Small intestine (tissue), 7 donors: ENCODE measurements at regions not wholly inside any gene's neighbourhood (a gene's known extent, or its start where the extent isn't known, plus 50 kb on each side); places are given as distances from the start of the nearest gene placed in this dataset.
"Not testable (repeated sequence)": the region's sequence is repeated elsewhere in the genome, so short reads cannot be mapped to it uniquely, and the experiment has no call there.

Experiments
- DNase-seq, 2 donors: peaks; one replicate each; pipeline versions ENCODE4 v3.0.0 to v3.0.0-alpha.2; 2013
- FAIRE-seq: peaks from 2 replicates; lab custom pipeline; 2012; peaks lifted over from hg19 to GRCh38; lab: Jason Lieb, UNC
- H3K27ac ChIP-seq, 3 donors: one replicate each; pipeline ENCODE4 v1.5.1; 2013; ENCODE audit warnings: low read length in 2 of 3, mild to moderate bottlenecking in 2 of 3, control low read depth in 1 of 3, inconsistent platforms in 1 of 3, low read depth in 1 of 3, moderate library complexity in 1 of 3
- H3K27me3 ChIP-seq, 3 donors: one replicate each; pipeline ENCODE4 v1.6.1; 2013; ENCODE audit warnings: low read length in 3 of 3, inconsistent platforms in 1 of 3; ENCODE audit not compliant: control insufficient read depth in 3 of 3, insufficient read depth in 3 of 3
- H3K36me3 ChIP-seq, 3 donors: one replicate each; pipeline ENCODE4 v1.6.1; 2013; ENCODE audit warnings: low read length in 3 of 3, inconsistent platforms in 1 of 3, low read depth in 1 of 3, mild to moderate bottlenecking in 1 of 3, moderate library complexity in 1 of 3; ENCODE audit not compliant: control insufficient read depth in 3 of 3, insufficient read depth in 2 of 3
- H3K4me1 ChIP-seq, 3 donors: one replicate each; pipeline ENCODE4 v1.6.1; 2013; ENCODE audit warnings: low read length in 2 of 3, inconsistent platforms in 1 of 3, low read depth in 1 of 3, mild to moderate bottlenecking in 1 of 3, moderate library complexity in 1 of 3; ENCODE audit not compliant: control insufficient read depth in 3 of 3, insufficient read depth in 2 of 3
- H3K4me3 ChIP-seq, 3 donors: one replicate each; pipeline ENCODE4 v1.5.1; 2013; ENCODE audit warnings: low read length in 3 of 3, control low read depth in 1 of 3, inconsistent platforms in 1 of 3, low read depth in 1 of 3, mild to moderate bottlenecking in 1 of 3, moderate library complexity in 1 of 3
- H3K9me3 ChIP-seq, 2 donors: one replicate each; pipeline ENCODE4 v1.6.1; 2013; ENCODE audit warnings: low read depth in 1 of 2, low read length in 1 of 2; ENCODE audit not compliant: control insufficient read depth in 2 of 2, insufficient read depth in 1 of 2
- WGBS, 3 donors: extraction: QIAGEN DNeasy Blood & Tissue Kit; methylation state at CpG; one replicate each; pipeline ENCODE4 v1.1.7; 2013; 5-methylcytosine and 5-hydroxymethylcytosine counted together
- donor health status: healthy with polysubstance abuse.
- donor health status: control.
- donor health status: control.
- donor health status: Bipolar disorder and iron deficiency.
- donor health status: healthy.

DNA sequence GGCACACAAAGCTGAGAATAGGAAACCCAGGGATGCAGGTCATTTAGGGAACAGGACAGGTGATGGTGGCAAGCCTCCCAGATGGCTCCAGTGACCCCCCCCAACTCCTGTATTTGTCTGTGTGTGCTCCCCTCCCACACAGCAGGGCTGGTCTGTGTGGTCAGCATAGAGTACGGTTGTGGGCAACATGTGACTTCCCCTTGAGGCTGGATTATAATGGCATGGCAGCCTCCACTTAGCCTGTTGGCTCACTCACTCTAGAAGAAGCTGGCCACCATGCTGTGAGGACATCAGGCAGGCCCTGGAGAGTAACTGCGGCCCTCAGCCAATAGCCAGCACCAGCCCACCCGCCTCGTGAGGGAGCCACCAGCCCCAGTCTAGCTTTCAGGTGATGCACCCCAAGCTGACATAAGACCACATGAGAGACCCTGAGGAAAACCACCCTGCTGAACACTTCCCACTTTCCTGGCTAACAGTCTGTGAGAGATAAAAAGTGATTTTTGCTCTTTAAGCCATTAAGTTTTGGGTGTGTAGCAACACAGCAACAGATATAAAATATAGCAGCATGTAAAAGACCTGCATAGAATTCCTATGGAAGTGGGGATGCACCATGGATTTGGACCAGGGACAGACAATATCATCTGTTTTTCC, 151.3 kb downstream of the LAT start:
- FAIRE-seq, DNase-seq: not testable (repeated sequence)

DNA sequence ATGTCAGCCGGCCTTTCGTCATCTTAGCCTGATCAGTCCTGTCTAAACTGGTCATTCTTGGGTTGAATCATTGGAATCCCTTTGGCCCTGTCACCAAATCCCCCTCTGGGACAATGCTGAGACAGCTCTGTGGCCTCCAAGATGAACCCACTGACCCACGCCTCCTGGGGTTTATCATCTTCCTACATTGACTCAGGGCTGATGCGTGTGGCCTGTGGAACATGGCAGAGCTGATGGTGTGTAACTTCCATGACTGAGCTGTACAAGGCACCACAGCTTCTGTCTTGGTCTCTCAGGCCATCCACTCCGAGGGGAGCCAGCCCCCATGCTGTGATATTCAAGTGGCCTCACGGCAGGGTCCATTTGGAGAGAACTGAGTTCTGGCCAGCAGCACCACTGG, 150.2 kb downstream of the LAT start:
- WGBS, 3 donors = 94 to 96% (median 95%) methylated on average over 6 of the region's 6 CpGs
- not testable (repeated sequence) for DNase-seq, H3K4me1 ChIP-seq, H3K27me3 ChIP-seq, H3K36me3 ChIP-seq, H3K4me3 ChIP-seq, FAIRE-seq, H3K9me3 ChIP-seq, H3K27ac ChIP-seq

More for the DNA sequence above, 151.3 kb downstream of the LAT start:
- 90 to 94% (median 93%) methylated on average over 4 of the region's 4 CpGs for WGBS, 3 donors
- H3K9me3 ChIP-seq, H3K36me3 ChIP-seq, H3K27me3 ChIP-seq, H3K4me3 ChIP-seq, H3K27ac ChIP-seq, H3K4me1 ChIP-seq: not testable (repeated sequence)

DNA sequence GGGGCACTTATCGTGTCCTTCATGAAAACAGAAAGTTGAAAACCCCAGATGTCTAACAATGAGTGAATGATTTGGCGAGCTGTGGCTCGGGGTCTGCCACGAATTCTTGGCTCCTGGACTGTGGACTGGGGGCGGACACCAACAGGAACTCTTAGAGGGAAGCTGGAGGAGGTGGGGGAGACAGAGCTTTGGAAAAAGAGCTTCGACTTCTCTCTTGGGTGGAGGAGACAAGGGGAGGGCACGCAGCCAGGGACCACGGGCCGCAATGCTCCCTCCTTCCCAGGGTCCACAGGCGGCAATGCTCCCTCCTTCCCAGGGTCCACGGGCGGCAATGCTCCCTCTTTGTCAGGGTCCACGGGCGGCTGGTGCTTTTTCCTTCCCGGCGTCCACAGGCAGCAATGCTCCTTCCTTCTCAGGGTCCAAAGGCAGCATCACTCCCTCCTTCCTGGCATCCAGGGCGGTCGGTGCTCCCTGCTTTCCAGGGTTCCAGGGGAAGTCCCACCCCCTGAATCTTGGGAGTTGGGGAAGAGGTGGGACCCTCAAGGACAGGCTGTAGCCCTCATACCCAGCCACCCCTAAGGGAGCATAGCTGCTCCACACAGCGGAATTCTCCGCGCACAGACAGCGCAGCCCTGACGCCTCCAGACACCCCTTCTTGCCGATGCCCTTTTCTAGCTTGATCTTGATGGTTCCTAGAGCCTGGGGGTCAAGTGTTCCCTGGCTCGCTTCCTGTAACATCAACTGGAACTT, 149.0 kb downstream of the LAT start:
- H3K27me3 ChIP-seq, DNase-seq, H3K36me3 ChIP-seq, FAIRE-seq, H3K4me1 ChIP-seq, H3K27ac ChIP-seq, H3K9me3 ChIP-seq, H3K4me3 ChIP-seq: not testable (repeated sequence)
- WGBS, 3 donors = 78 to 89% (median 84%) methylated on average over 25 of the region's 25 CpGs

DNA sequence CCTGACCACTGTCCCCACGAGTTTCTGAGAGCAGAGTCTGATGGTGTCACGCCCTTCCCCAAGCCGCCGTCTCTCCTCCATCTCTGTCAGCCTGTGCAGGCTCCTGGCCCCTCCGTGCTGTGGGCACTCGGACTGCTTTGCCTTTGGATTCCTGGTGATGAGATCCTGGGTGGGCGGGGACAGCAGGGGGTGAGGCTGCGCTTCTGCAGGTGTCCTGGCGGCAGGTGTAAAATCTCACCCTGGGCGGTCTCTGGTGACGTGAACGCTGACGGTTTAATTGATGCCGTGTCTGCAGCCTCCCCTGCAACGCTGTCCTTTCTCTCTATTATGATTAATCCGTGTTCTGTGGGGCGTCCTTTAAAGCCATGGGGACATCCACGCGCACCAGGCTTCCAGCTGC, 148.0 kb downstream of the LAT start:
- DNase-seq, FAIRE-seq, H3K4me1 ChIP-seq, H3K9me3 ChIP-seq, H3K27ac ChIP-seq, H3K27me3 ChIP-seq, H3K4me3 ChIP-seq, H3K36me3 ChIP-seq: not testable (repeated sequence)
- WGBS, 3 donors = 26 to 75% (median 49%) methylated on average over 9 to 14 of the region's 19 CpGs

DNA sequence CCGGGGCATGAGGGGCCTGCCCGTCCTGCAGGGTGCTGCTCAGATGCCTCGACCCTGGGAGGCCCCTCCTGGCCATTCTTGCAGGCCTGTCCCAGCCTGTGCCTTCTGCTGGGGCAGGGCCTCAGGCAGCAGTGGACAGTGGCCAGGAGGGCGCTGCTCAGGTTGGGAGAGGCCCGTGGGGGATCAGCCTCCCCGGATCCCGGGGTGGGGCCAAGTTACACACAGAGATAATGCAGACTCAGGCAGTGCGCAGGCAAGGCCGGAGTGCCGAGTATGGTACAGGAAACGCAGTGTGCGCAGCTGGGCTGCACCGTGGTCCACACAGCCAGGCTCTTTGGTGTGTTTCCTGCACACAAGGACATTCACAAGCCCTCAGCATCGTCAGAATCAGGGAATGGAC, 147.6 kb downstream of the LAT start:
- H3K4me3 ChIP-seq, H3K9me3 ChIP-seq, DNase-seq, H3K27me3 ChIP-seq, FAIRE-seq, H3K36me3 ChIP-seq, H3K4me1 ChIP-seq, H3K27ac ChIP-seq: not testable (repeated sequence)
- 16 to 69% (median 54%) methylated on average over 10 to 14 of the region's 14 CpGs for WGBS, 3 donors

DNA sequence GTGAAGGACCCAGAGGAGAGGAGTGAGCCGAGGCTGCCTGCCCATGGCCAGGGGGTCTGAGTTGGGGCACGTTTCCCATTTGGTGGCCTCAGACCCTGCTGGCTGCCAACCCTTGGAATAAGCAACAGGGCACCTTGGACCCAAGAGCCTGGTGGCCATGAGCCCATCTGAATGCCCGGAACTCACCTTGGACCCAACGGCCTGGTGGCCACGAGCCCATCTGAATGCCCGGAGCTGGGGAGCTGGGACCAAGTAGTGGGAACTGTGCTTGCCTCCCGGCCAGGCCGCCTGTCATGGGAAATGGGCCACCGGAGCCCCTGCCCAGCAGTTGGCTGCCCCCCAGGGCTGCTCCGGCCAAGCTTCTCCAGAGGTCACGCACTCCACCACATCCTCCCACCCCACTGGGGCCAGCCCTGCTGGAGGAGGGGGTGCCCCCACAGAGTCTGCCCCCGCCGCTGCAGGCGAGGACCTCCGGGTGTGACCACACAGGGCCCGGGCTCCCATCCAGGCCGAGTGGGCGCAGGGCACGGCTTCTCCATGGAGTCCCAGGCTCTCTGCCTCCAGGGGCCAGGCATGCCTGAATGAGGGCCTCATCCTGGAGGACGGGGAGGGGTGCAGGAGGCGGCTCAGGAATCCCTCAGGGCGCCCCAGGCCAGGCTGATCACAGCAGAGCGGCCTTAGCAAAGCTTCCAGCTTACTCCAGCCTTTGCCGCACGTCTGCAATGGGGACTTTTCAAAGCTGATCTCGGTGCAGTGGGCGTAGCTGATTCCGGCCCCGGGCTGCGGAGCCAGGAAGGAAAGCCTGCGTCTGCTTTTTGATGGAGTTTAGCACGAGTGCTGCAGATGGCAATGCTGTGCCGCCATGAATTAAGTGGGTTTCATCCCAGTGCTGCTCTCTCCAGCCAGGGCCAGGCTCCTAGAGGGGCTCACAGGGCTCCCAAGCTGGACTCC, 146.3 kb downstream of the LAT start:
- H3K4me3 ChIP-seq, H3K27ac ChIP-seq, DNase-seq, H3K36me3 ChIP-seq, H3K27me3 ChIP-seq, H3K4me1 ChIP-seq, FAIRE-seq, H3K9me3 ChIP-seq: not testable (repeated sequence)
- 64 to 77% (median 75%) methylated on average over 20 to 33 of the region's 33 CpGs for WGBS, 3 donors

DNA sequence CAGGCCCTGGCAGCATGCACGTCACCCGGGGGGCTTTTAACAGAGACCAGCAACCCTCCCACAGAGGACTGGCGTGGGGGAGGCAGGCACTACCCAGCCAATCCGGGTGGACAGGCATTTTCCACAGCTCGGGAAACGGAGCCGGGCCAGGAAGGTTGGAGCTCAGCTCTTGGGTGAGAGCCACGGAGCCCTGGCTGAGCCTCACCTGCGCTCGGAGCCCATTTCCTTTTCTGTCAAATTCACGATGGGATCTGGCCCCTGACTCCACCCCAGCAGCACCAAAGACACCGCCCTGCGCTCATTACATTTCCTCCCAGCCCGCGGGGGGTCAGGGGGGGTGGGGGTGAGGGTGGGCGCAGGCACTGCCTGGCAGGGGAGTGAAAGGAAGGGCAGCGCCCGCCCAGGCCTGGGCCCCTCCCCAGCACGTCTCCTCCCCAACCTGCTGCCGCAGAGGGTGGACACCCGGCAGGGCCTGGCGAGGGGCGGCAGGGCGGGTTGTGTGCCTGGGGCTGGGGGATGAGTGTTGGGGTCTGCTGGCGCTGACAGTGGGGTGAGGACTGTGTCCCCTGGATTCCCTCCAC, 145.4 kb downstream of the LAT start:
- H3K36me3 ChIP-seq, H3K27me3 ChIP-seq, FAIRE-seq, H3K9me3 ChIP-seq, DNase-seq, H3K27ac ChIP-seq, H3K4me1 ChIP-seq, H3K4me3 ChIP-seq: not testable (repeated sequence)
- 86 to 91% (median 87%) methylated on average over 17 to 25 of the region's 25 CpGs for WGBS, 3 donors

DNA sequence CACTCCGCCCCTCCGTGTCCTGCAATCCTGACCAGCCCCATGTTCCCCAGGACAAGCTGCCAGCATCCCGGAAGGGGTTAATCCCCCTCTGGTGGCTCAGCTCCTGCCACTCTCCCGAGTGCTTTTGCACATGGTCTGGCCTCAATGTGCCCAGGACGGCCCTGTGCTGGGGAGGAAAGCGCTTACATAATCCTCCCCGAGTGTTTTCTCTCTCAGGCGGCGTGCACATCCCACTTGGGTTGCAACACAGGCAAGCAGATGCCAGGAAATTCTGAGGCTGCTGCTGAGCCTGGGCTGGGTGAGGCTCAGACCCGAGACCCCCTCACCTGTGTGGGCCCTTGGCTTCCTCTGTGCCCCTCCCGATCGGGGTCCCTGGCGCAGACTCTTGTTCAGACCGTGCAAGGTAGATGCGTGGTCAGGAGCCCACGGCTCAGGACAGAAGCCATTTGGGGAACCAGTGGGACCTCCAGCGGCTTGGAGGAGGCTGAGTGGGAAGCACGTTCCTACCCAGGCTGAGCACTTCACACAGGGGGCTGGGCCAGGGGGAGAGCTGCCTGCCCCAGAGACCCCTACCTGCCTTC, 144.7 kb downstream of the LAT start:
- not testable (repeated sequence) for H3K4me1 ChIP-seq, H3K4me3 ChIP-seq, H3K9me3 ChIP-seq, FAIRE-seq, DNase-seq, H3K36me3 ChIP-seq, H3K27me3 ChIP-seq
- WGBS, 3 donors = 78 to 85% (median 81%) methylated on average over 16 to 18 of the region's 18 CpGs
- peak overlapping the region in 1 of 3 donors; percentile 38 for H3K27ac ChIP-seq
